Hepatocyte (in vitro differentiated cells): ENCODE measurements at regions not wholly inside any gene's neighbourhood (a gene's known extent, or its start where the extent isn't known, plus 50 kb on each side); places are given as distances from the start of the nearest gene placed in this dataset.

Experiments used
- EZH2phosphoT487 ChIP-seq: fragments of 200-600 bp; sonication (generic); IDR thresholded peaks from one replicate; pipeline ENCODE4 v1.6.1; 2018; ENCODE audit warnings: antibody characterized with exemption, mild to moderate bottlenecking, low read depth, moderate library complexity; ENCODE audit not compliant: unreplicated experiment, severe bottlenecking
- TF ChIP-seq, protein P1 (sequence below): fragments of 200-600 bp; sonication (generic); IDR thresholded peaks from 2 replicates; pipeline ENCODE4 v1.5.1; 2016; ENCODE audit warnings: antibody characterized with exemption, mild to moderate bottlenecking; ENCODE audit not compliant: poor library complexity

DNA sequence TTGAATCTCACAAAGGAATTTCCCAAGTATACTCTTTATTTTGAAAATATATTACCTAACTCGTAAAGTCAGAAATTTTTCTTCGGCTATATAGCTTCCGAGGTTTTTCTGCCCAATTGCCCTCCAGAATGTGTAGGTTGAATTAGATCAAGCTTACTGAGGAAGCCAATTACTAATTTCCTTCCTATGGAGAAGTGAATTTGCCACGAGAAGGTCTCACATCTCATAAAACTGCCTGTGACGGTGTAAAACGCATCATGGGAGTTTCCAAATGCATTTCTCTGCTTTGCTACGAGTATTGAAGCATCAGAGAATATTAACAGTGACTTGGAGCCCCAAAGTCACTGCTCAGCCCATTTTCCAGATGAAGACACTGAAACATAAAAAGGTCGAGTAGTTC is 262.3 kb downstream of the PTBP2 start:
- TF ChIP-seq, protein P1, sequence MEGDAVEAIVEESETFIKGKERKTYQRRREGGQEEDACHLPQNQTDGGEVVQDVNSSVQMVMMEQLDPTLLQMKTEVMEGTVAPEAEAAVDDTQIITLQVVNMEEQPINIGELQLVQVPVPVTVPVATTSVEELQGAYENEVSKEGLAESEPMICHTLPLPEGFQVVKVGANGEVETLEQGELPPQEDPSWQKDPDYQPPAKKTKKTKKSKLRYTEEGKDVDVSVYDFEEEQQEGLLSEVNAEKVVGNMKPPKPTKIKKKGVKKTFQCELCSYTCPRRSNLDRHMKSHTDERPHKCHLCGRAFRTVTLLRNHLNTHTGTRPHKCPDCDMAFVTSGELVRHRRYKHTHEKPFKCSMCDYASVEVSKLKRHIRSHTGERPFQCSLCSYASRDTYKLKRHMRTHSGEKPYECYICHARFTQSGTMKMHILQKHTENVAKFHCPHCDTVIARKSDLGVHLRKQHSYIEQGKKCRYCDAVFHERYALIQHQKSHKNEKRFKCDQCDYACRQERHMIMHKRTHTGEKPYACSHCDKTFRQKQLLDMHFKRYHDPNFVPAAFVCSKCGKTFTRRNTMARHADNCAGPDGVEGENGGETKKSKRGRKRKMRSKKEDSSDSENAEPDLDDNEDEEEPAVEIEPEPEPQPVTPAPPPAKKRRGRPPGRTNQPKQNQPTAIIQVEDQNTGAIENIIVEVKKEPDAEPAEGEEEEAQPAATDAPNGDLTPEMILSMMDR: no peak
- no peak for TF ChIP-seq EZH2phosphoT487
